K562 (cell line): ENCODE measurements at regions not wholly inside any gene's neighbourhood (a gene's known extent, or its start where the extent isn't known, plus 50 kb on each side); places are given as distances from the start of the nearest gene placed in this dataset.

Source experiments
- BRF1 ChIP-seq: IDR thresholded peaks from 3 replicates; pipeline ENCODE4 v1.6.1; 2011; ENCODE audit warnings: borderline replicate concordance, mild to moderate bottlenecking; ENCODE audit not compliant: insufficient read length; ENCODE audit errors: extremely low read depth
- TGIF2 ChIP-seq: sonication (generic); formaldehyde crosslinking; IDR thresholded peaks from 2 replicates; pipeline ENCODE4 v1.8.1; 2022; ENCODE audit warnings: mild to moderate bottlenecking, missing genetic modification reagents, moderate library complexity
- THRAP3 ChIP-seq: fragments of 450-650 bp; IDR thresholded peaks from 2 replicates; pipeline ENCODE4 v1.6.1; 2016; ENCODE audit warnings: mild to moderate bottlenecking, inconsistent platforms, borderline replicate concordance
- TRIM24 ChIP-seq, 2 experiments: fragments of 450-650 bp; IDR thresholded peaks; 2 replicates each; pipeline ENCODE4 v1.6.1; 2016
- ZBTB17 ChIP-seq: fragments of 450-650 bp; formaldehyde crosslinking; IDR thresholded peaks from 2 replicates; pipeline ENCODE4 v1.4.0; 2020; ENCODE audit warnings: mild to moderate bottlenecking
- ZBTB40 ChIP-seq, 2 experiments: fragments of 450-650 bp in 1 of 2; sonication (generic) in 1 of 2; formaldehyde crosslinking in 1 of 2; IDR thresholded peaks; 2 replicates each; pipeline versions ENCODE4 v1.7.1 to v1.9.0; 2016 to 2022; ENCODE audit warnings: inconsistent platforms in 1 of 2, mild to moderate bottlenecking in 1 of 2, missing genetic modification reagents in 1 of 2

- TF ChIP-seq ZBTB40 (IDR thresholded peaks at IDR 0.05): no peak
- TF ChIP-seq ZBTB40 (CRISPR knock-in tag; IDR thresholded peaks at IDR 0.05): no peak
- TF ChIP-seq THRAP3: no peak
- TF ChIP-seq BRF1: no peak
- no peak for TF ChIP-seq TGIF2 (CRISPR knock-in tag)
- TF ChIP-seq ZBTB17 (CRISPR knock-in tag): no peak
- TF ChIP-seq TRIM24 (IDR thresholded peaks at IDR 0.05): no peak
Observed at GRCh38 chr5:53164478-53165165, 55.1 kb upstream of the MOCS2 start (continued).
